Peyer's patch (tissue), 4 donors: ENCODE measurements at regions not wholly inside any gene's neighbourhood (a gene's known extent, or its start where the extent isn't known, plus 50 kb on each side); places are given as distances from the start of the nearest gene placed in this dataset.

Experiments
- DNase-seq, 3 donors: peaks; one replicate each; pipeline ENCODE4 v3.0.0-alpha.2; 2017 to 2019
- H3K27ac ChIP-seq, 4 donors: fragments of 200-600 bp; sonication (generic); one replicate each; pipeline ENCODE4 v1.5.1; 2016 to 2019
- H3K27me3 ChIP-seq, 2 donors: fragments of 200-600 bp; sonication (generic); one replicate each; pipeline ENCODE4 v1.5.1; 2019
- H3K36me3 ChIP-seq, 3 donors: fragments of 200-600 bp; sonication (generic); one replicate each; pipeline ENCODE4 v1.5.1; 2016 to 2019
- H3K4me1 ChIP-seq, 4 donors: fragments of 200-600 bp; sonication (generic); one replicate each; pipeline ENCODE4 v1.5.1; 2016 to 2019
- H3K4me3 ChIP-seq, 4 donors: fragments of 200-600 bp; sonication (generic); 1 replicate in 3 of 4; 2 replicates in 1 of 4; pipeline ENCODE4 v1.5.1; 2016 to 2019; ENCODE audit warnings: mild to moderate bottlenecking in 1 of 4
- H3K9me3 ChIP-seq, 4 donors: fragments of 200-600 bp; sonication (generic); one replicate each; pipeline ENCODE4 v1.5.1; 2016 to 2019; ENCODE audit warnings: mild to moderate bottlenecking in 1 of 4
- CTCF ChIP-seq, 6 experiments: fragments of 450-650 bp in 4 of 6; fragments of 200-600 bp in 2 of 6; sonication (generic) in 1 of 6; IDR thresholded peaks; one replicate each; pipeline ENCODE4 v1.5.1; 2017 to 2019; ENCODE audit warnings: antibody characterized with exemption in 6 of 6, mild to moderate bottlenecking in 3 of 6, moderate library complexity in 1 of 6
- POLR2A ChIP-seq, 2 donors: fragments of 450-650 bp; IDR thresholded peaks; one replicate each; pipeline ENCODE4 v1.5.1; 2017; ENCODE audit warnings: antibody characterized with exemption in 2 of 2, mild to moderate bottlenecking in 2 of 2, moderate library complexity in 2 of 2
- small RNA-seq, 2 donors: library from RNA; depleted of rRNA; stranded (forward); fragments of <200 nt; gene quantifications; one replicate each; pipeline ENCODE3, GENCODE V24; 2016

GRCh38 chr18:72935744-72936143, 68.0 kb upstream of the NETO1 start:
- Histone ChIP-seq H3K27me3 (no peaks in the 10 kb centered on the region), H3K36me3 (no peaks in the 10 kb centered on the region), H3K27ac (no peak overlapping the region), H3K9me3 (no peaks in the 10 kb centered on the region), H3K4me1 (no peaks in the 10 kb centered on the region), H3K4me3 (no peak overlapping the region)
- no peak for TF ChIP-seq CTCF (IDR thresholded peaks at IDR 0.05)
- no peak for TF ChIP-seq POLR2A (IDR thresholded peaks at IDR 0.05)
- DNase-seq = no peak

- H3K9me3 ChIP-seq = peaks cover 0 to 5% (median 0%) of the 10 kb centered on the region in 4 donors
- no peak for TF ChIP-seq POLR2A (IDR thresholded peaks at IDR 0.05)
- no peak for TF ChIP-seq CTCF (IDR thresholded peaks at IDR 0.05)
- H3K4me1 ChIP-seq = no peaks in the 10 kb centered on the region
Observed at GRCh38 chr18:72922895-72923294, 55.1 kb upstream of the NETO1 start.

More at GRCh38 chr18:72922895-72923294, 55.1 kb upstream of the NETO1 start:
- H3K36me3 ChIP-seq = no peaks in the 10 kb centered on the region
- no peak for DNase-seq
- no peak overlapping the region for H3K4me3 ChIP-seq
- no peak overlapping the region for H3K27ac ChIP-seq
- H3K27me3 ChIP-seq = no peaks in the 10 kb centered on the region

Small RNA genes in the stretch of these regions (small RNA-seq; reads per million reads assigned to genes)
- gene RN7SL401P = 0 reads per million in 2 donors
